Tibial artery (tissue), 4 donors: ENCODE measurements at regions not wholly inside any gene's neighbourhood (a gene's known extent, or its start where the extent isn't known, plus 50 kb on each side); places are given as distances from the start of the nearest gene placed in this dataset.

Source experiments
- DNase-seq, 2 donors: peaks; one replicate each; pipeline ENCODE4 v3.0.0-alpha.2; 2019
- H3K27ac ChIP-seq, 2 donors: fragments of 200-600 bp; sonication (generic) in 1 of 2; 1 replicate in 1 of 2; 2 replicates in 1 of 2; pipeline ENCODE4 v1.5.1; 2018 to 2019; ENCODE audit warnings: mild to moderate bottlenecking in 1 of 2
- H3K27me3 ChIP-seq, 2 donors: fragments of 200-600 bp; sonication (generic) in 1 of 2; one replicate each; pipeline versions ENCODE4 v1.5.1 to v1.6.0; 2016 to 2019
- H3K36me3 ChIP-seq, 3 donors: fragments of 200-600 bp; sonication (generic) in 2 of 3; one replicate each; pipeline ENCODE4 v1.5.1; 2016 to 2019; ENCODE audit warnings: mild to moderate bottlenecking in 2 of 3
- H3K4me1 ChIP-seq, 4 donors: fragments of 200-600 bp; sonication (generic) in 2 of 4; 1 replicate in 3 of 4; 2 replicates in 1 of 4; pipeline ENCODE4 v1.5.1; 2016 to 2019
- H3K4me3 ChIP-seq, 2 donors: fragments of 200-600 bp; sonication (generic) in 1 of 2; 1 replicate in 1 of 2; 2 replicates in 1 of 2; pipeline ENCODE4 v1.5.1; 2018 to 2019; ENCODE audit warnings: mild to moderate bottlenecking in 2 of 2
- H3K9me3 ChIP-seq, 3 donors: fragments of 200-600 bp; sonication (generic) in 1 of 3; one replicate each; pipeline ENCODE4 v1.5.1; 2016 to 2019
- intact Hi-C: fragments of 100-400 bp; cut with DNase I; formaldehyde crosslinking; loops from one replicate; pipeline ENCODE4 v1.15.0; 2023; ENCODE audit warnings: low total_unique reads
- TF ChIP-seq, protein P1 (sequence below), 2 experiments: fragments of 200-600 bp in 1 of 2; fragments of 450-650 bp in 1 of 2; IDR thresholded peaks; one replicate each; pipeline ENCODE4 v1.5.1; 2017 to 2019; ENCODE audit warnings: antibody characterized with exemption in 2 of 2, mild to moderate bottlenecking in 1 of 2, moderate library complexity in 1 of 2

DNA sequence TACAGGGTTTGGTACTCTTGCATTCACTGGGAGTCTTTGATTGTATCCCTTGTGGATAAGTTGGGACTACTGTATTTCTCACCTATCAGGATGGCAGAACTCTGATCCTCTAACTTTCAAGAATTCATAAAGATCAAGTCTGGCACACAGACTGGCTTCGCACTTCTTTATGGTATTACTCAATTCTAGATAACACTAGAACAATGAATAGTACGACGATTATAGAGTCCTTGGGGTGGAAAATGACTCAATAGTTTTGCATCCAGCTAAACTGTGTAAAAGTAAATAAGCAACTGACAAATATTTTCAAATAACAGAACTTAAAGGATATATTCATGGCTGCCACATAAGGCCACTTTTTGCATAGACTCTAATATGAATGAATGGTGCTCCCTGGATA, 103.4 kb upstream of the MEX3C start:
- Histone ChIP-seq H3K27me3 (no peaks in the 10 kb centered on the region), H3K4me1 (no peaks in the 10 kb centered on the region), H3K36me3 (no peaks in the 10 kb centered on the region), H3K4me3 (no peak overlapping the region), H3K9me3 (no peaks in the 10 kb centered on the region), H3K27ac (no peak overlapping the region)
- TF ChIP-seq, protein P1, sequence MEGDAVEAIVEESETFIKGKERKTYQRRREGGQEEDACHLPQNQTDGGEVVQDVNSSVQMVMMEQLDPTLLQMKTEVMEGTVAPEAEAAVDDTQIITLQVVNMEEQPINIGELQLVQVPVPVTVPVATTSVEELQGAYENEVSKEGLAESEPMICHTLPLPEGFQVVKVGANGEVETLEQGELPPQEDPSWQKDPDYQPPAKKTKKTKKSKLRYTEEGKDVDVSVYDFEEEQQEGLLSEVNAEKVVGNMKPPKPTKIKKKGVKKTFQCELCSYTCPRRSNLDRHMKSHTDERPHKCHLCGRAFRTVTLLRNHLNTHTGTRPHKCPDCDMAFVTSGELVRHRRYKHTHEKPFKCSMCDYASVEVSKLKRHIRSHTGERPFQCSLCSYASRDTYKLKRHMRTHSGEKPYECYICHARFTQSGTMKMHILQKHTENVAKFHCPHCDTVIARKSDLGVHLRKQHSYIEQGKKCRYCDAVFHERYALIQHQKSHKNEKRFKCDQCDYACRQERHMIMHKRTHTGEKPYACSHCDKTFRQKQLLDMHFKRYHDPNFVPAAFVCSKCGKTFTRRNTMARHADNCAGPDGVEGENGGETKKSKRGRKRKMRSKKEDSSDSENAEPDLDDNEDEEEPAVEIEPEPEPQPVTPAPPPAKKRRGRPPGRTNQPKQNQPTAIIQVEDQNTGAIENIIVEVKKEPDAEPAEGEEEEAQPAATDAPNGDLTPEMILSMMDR (IDR thresholded peaks at IDR 0.05): no peak
- intact Hi-C loops: no loop called here
- no peak for DNase-seq

- intact Hi-C loops: no loop called here
- H3K4me3 ChIP-seq: no peak overlapping the region
- H3K36me3 ChIP-seq: no peaks in the 10 kb centered on the region
- DNase-seq: no peak
- no peak overlapping the region for H3K27ac ChIP-seq
- no peaks in the 10 kb centered on the region for H3K4me1 ChIP-seq
- no peaks in the 10 kb centered on the region for H3K27me3 ChIP-seq
- H3K9me3 ChIP-seq: no peaks in the 10 kb centered on the region
- TF ChIP-seq, protein P1 (IDR thresholded peaks at IDR 0.05): no peak
These were observed 103.9 kb upstream of the MEX3C start for GRCh38 chr18:51301376-51301775.

- Histone ChIP-seq H3K27me3 (no peaks in the 10 kb centered on the region), H3K36me3 (no peaks in the 10 kb centered on the region), H3K4me1 (no peaks in the 10 kb centered on the region), H3K4me3 (no peak overlapping the region), H3K27ac (no peak overlapping the region), H3K9me3 (no peaks in the 10 kb centered on the region)
- no peak for DNase-seq
- TF ChIP-seq, protein P1 (IDR thresholded peaks at IDR 0.05): no peak
- intact Hi-C loops: no loop called here
These were observed 119.2 kb upstream of the MEX3C start for GRCh38 chr18:51316677-51317076.

DNA sequence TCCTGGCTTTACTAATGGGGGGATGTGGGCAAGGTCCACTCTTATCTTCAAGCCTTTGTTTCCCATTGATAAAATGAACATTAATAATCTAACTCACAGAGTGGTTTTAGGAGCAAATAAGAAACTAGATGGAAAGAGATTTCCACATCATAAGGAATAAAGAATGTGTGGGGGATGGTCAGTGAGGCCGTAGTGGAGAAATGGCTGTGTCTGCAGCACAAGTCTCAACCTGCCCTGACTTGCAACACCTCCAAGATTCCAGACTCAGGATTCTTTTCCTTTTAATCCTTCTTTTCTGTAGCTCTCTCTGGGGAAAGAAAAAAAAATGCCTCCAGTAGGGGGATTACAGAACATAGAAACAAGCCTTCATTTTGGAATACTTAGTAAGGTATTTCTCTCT, 124.2 kb upstream of the MEX3C start:
- Histone ChIP-seq H3K27me3 (no peaks in the 10 kb centered on the region), H3K9me3 (no peaks in the 10 kb centered on the region), H3K27ac (no peak overlapping the region), H3K4me1 (no peaks in the 10 kb centered on the region), H3K36me3 (no peaks in the 10 kb centered on the region), H3K4me3 (no peak overlapping the region)
- intact Hi-C loops: no loop called here
- no peak for DNase-seq
- TF ChIP-seq, protein P1 (IDR thresholded peaks at IDR 0.05): no peak

DNA sequence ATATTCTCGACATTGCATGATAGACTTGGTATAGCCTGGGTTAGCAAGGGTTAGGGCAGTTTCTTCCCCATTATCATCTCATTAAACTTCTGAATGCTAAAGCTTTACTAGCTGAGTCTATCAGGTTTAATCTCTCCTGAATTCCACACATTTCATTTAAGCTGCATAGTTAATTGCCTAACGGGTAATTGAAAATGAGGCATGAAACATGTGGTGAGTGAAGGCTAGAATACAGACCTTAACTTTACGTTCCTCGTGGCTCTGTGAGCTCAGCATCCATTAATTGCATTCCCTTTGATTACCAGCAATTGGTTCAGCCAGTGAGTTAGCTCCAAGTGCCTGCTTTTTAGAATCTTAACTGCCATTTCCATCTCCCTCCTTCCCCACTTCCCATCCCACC, 126.5 kb upstream of the MEX3C start:
- intact Hi-C loops: no loop called here
- H3K9me3 ChIP-seq: no peaks in the 10 kb centered on the region
- H3K4me3 ChIP-seq: no peak overlapping the region
- no peak for DNase-seq
- H3K4me1 ChIP-seq: no peaks in the 10 kb centered on the region
- TF ChIP-seq, protein P1 (IDR thresholded peaks at IDR 0.05): no peak
- no peak overlapping the region for H3K27ac ChIP-seq
- H3K27me3 ChIP-seq: no peaks in the 10 kb centered on the region
- H3K36me3 ChIP-seq: no peaks in the 10 kb centered on the region

DNA sequence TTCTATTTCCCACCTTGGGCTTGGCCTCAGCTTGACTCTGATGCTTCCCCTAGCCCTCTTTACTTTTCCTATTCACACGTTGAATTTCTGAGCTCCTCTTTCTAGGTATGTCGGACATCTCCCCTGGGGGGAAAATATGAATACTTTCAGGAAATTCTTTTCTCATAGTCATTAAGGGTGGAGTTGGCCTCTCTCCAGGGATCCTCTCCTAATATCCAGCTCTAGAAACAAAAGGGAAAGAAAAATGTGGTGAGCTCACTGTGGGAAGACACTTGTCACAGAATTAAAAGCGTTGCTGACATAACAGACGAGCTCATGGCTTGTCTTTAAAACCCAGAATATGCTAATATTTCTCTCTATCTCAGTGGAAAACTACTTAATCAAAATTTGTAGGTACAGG, 132.7 kb upstream of the MEX3C start:
- Histone ChIP-seq H3K27me3 (no peaks in the 10 kb centered on the region), H3K4me1 (no peaks in the 10 kb centered on the region), H3K9me3 (no peaks in the 10 kb centered on the region), H3K36me3 (no peaks in the 10 kb centered on the region), H3K4me3 (no peak overlapping the region), H3K27ac (no peak overlapping the region)
- DNase-seq: no peak
- TF ChIP-seq, protein P1 (IDR thresholded peaks at IDR 0.05): no peak
- intact Hi-C loops: no loop called here
